ENCODE measurements at regions not wholly inside any gene's neighbourhood (a gene's known extent, or its start where the extent isn't known, plus 50 kb on each side); places are given as distances from the start of the nearest gene placed in this dataset.
"Not testable (repeated sequence)": the region's sequence is repeated elsewhere in the genome, so short reads cannot be mapped to it uniquely, and the experiment has no call there.

GRCh38 chr15:101876031-101876430 lies 64.0 kb downstream of the OR4F15 start:
- not testable (repeated sequence) for FAIRE-seq

- not testable (repeated sequence) for FAIRE-seq
These were observed 65.6 kb downstream of the OR4F15 start for GRCh38 chr15:101877649-101878048.

GRCh38 chr15:101912349-101913287 lies 100.6 kb downstream of the OR4F15 start:
- FAIRE-seq: not testable (repeated sequence)

GRCh38 chr15:101924554-101924953 lies 112.6 kb downstream of the OR4F15 start:
- FAIRE-seq: not testable (repeated sequence)

GRCh38 chr15:101934506-101934905 lies 122.5 kb downstream of the OR4F15 start:
- not testable (repeated sequence) for FAIRE-seq

- not testable (repeated sequence) for FAIRE-seq
These were observed 125.4 kb downstream of the OR4F15 start for GRCh38 chr15:101937362-101937761.

GRCh38 chr15:101938555-101938954 lies 126.6 kb downstream of the OR4F15 start:
- not testable (repeated sequence) for FAIRE-seq

- FAIRE-seq: not testable (repeated sequence)
These were observed 133.9 kb downstream of the OR4F15 start for GRCh38 chr15:101945896-101946295.

- FAIRE-seq: peak; percentile 64
These were observed 136.5 kb downstream of the OR4F15 start for GRCh38 chr15:101948491-101949010.

GRCh38 chr15:101949380-101950065 lies 137.5 kb downstream of the OR4F15 start:
- FAIRE-seq: peak; percentile 79

- not testable (repeated sequence) for FAIRE-seq
These were observed 142.0 kb downstream of the OR4F15 start for GRCh38 chr15:101953993-101954392.

GRCh38 chr15:101955840-101956239 lies 143.8 kb downstream of the OR4F15 start:
- FAIRE-seq: not testable (repeated sequence)

- FAIRE-seq: not testable (repeated sequence)
These were observed 146.7 kb downstream of the OR4F15 start for GRCh38 chr15:101958656-101959055.

GRCh38 chr15:101961263-101961662 lies 149.3 kb downstream of the OR4F15 start:
- FAIRE-seq: not testable (repeated sequence)

GRCh38 chr15:101961765-101962164 lies 149.8 kb downstream of the OR4F15 start:
- FAIRE-seq: not testable (repeated sequence)

GRCh38 chr15:101963687-101964086 lies 151.7 kb downstream of the OR4F15 start:
- FAIRE-seq: not testable (repeated sequence)

- FAIRE-seq: not testable (repeated sequence)
These were observed 153.4 kb downstream of the OR4F15 start for GRCh38 chr15:101965353-101965752.

GRCh38 chr15:101965860-101966259 lies 153.9 kb downstream of the OR4F15 start:
- not testable (repeated sequence) for FAIRE-seq

- not testable (repeated sequence) for FAIRE-seq
These were observed 155.4 kb downstream of the OR4F15 start for GRCh38 chr15:101967364-101967763.

- FAIRE-seq: not testable (repeated sequence)
These were observed 158.6 kb downstream of the OR4F15 start for GRCh38 chr15:101970605-101971004.

- not testable (repeated sequence) for FAIRE-seq
These were observed 165.3 kb downstream of the OR4F15 start for GRCh38 chr15:101977281-101977680.

- not testable (repeated sequence) for FAIRE-seq
These were observed 168.4 kb downstream of the OR4F15 start for GRCh38 chr15:101980206-101980910.
